HG02798 (cell line): ENCODE measurements at regions not wholly inside any gene's neighbourhood (a gene's known extent, or its start where the extent isn't known, plus 50 kb on each side); places are given as distances from the start of the nearest gene placed in this dataset.

Experiments
- ATAC-seq: cut with Tn5 transposase; IDR thresholded peaks from one replicate; pipeline ENCODE4 v1.9.1; 2021; ENCODE audit warnings: mild to moderate bottlenecking; ENCODE audit not compliant: unreplicated experiment, poor library complexity

- ATAC-seq: no peak
Observed at GRCh38 chr6:167049275-167049674, 50.1 kb downstream of the CEP43 start.

- ATAC-seq: no peak
Observed at GRCh38 chr6:167050903-167051302, 51.7 kb downstream of the CEP43 start.

- no peak for ATAC-seq
Observed at GRCh38 chr6:167053895-167054530, 54.8 kb downstream of the CEP43 start.

- ATAC-seq: no peak
Observed at GRCh38 chr6:167054987-167055386, 55.8 kb downstream of the CEP43 start.

GRCh38 chr6:167056370-167056769, 57.2 kb downstream of the CEP43 start:
- peak; percentile 78 for ATAC-seq

- ATAC-seq: no peak
Observed at GRCh38 chr6:167058261-167058660, 59.1 kb downstream of the CEP43 start.
